Tibial nerve (tissue), 4 donors: ENCODE measurements at regions not wholly inside any gene's neighbourhood (a gene's known extent, or its start where the extent isn't known, plus 50 kb on each side); places are given as distances from the start of the nearest gene placed in this dataset.

Source experiments
- DNase-seq, 2 donors: peaks; one replicate each; pipeline ENCODE4 v3.0.0-alpha.2; 2019; ENCODE audit warnings: low spot score in 2 of 2
- H3K27ac ChIP-seq, 4 donors: fragments of 200-600 bp; sonication (generic) in 3 of 4; one replicate each; pipeline ENCODE4 v1.5.1; 2017 to 2019; ENCODE audit warnings: mild to moderate bottlenecking in 1 of 4
- H3K27me3 ChIP-seq, 2 donors: fragments of 200-600 bp; sonication (generic) in 1 of 2; one replicate each; pipeline versions ENCODE4 v1.5.1 to v1.6.0; 2017 to 2019
- H3K36me3 ChIP-seq, 3 donors: fragments of 200-600 bp; sonication (generic); one replicate each; pipeline ENCODE4 v1.5.1; 2018 to 2019
- H3K4me1 ChIP-seq, 4 donors: fragments of 200-600 bp; sonication (generic) in 3 of 4; one replicate each; pipeline ENCODE4 v1.5.1; 2017 to 2019
- H3K4me3 ChIP-seq, 4 donors: fragments of 200-600 bp; sonication (generic) in 3 of 4; one replicate each; pipeline ENCODE4 v1.5.1; 2017 to 2019; ENCODE audit warnings: mild to moderate bottlenecking in 1 of 4, moderate library complexity in 1 of 4
- H3K9me3 ChIP-seq, 4 donors: fragments of 200-600 bp; sonication (generic) in 3 of 4; one replicate each; pipeline ENCODE4 v1.5.1; 2017 to 2019
- EP300 ChIP-seq, 2 donors: sonication (generic); formaldehyde crosslinking; IDR thresholded peaks; one replicate each; pipeline ENCODE4 v1.6.1; 2017; ENCODE audit warnings: antibody characterized with exemption in 2 of 2, mild to moderate bottlenecking in 1 of 2
- POLR2A ChIP-seq, 2 donors: fragments of 450-650 bp; IDR thresholded peaks; one replicate each; pipeline ENCODE4 v1.6.1; 2017; ENCODE audit warnings: antibody characterized with exemption in 2 of 2, mild to moderate bottlenecking in 2 of 2, moderate library complexity in 2 of 2
- WGBS, 2 donors: methylation state at CpG; one replicate each; pipeline ENCODE4 v1.1.5; 2018; 5-methylcytosine and 5-hydroxymethylcytosine counted together
- TF ChIP-seq, protein P1 (sequence below), 5 experiments: fragments of 200-600 bp in 3 of 5; fragments of 450-650 bp in 2 of 5; sonication (generic) in 3 of 5; IDR thresholded peaks; one replicate each; pipeline ENCODE4 v1.5.1; 2016 to 2019; ENCODE audit warnings: antibody characterized with exemption in 5 of 5, mild to moderate bottlenecking in 3 of 5, moderate library complexity in 2 of 5

DNA sequence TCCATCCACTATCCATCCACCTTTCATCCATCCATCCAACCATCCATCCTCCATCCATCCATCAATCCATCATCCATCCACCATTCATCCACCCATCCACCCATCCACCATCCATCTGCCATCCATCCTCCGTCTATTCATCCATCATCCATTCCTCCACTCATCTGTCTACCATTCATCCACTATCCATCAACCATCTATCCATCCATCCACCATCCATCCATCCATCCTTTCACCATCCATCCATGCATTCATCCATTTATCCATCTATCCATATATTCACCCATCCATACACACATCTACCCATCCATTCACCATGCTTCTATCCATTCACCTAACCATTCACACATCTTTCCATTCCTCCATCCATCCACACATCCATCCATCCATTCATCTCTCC, 207.0 kb upstream of the CDH4 start:
- H3K9me3 ChIP-seq, result peaks cover 0 to 9% (median 0%) of the 10 kb centered on the region in 4 donors
- 95 to 96% methylated on average over 1 of the region's 1 CpG for WGBS, 2 donors
- H3K27me3 ChIP-seq, result no peaks in the 10 kb centered on the region
- H3K4me3 ChIP-seq, result no peak overlapping the region
- DNase-seq, result no peak
- TF ChIP-seq EP300 (IDR thresholded peaks at IDR 0.05) (no peak), POLR2A (IDR thresholded peaks at IDR 0.05) (no peak)
- TF ChIP-seq, protein P1, sequence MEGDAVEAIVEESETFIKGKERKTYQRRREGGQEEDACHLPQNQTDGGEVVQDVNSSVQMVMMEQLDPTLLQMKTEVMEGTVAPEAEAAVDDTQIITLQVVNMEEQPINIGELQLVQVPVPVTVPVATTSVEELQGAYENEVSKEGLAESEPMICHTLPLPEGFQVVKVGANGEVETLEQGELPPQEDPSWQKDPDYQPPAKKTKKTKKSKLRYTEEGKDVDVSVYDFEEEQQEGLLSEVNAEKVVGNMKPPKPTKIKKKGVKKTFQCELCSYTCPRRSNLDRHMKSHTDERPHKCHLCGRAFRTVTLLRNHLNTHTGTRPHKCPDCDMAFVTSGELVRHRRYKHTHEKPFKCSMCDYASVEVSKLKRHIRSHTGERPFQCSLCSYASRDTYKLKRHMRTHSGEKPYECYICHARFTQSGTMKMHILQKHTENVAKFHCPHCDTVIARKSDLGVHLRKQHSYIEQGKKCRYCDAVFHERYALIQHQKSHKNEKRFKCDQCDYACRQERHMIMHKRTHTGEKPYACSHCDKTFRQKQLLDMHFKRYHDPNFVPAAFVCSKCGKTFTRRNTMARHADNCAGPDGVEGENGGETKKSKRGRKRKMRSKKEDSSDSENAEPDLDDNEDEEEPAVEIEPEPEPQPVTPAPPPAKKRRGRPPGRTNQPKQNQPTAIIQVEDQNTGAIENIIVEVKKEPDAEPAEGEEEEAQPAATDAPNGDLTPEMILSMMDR (IDR thresholded peaks at IDR 0.05), result no peak
- H3K36me3 ChIP-seq, result no peaks in the 10 kb centered on the region
- H3K27ac ChIP-seq, result no peak overlapping the region
- H3K4me1 ChIP-seq, result no peaks in the 10 kb centered on the region

DNA sequence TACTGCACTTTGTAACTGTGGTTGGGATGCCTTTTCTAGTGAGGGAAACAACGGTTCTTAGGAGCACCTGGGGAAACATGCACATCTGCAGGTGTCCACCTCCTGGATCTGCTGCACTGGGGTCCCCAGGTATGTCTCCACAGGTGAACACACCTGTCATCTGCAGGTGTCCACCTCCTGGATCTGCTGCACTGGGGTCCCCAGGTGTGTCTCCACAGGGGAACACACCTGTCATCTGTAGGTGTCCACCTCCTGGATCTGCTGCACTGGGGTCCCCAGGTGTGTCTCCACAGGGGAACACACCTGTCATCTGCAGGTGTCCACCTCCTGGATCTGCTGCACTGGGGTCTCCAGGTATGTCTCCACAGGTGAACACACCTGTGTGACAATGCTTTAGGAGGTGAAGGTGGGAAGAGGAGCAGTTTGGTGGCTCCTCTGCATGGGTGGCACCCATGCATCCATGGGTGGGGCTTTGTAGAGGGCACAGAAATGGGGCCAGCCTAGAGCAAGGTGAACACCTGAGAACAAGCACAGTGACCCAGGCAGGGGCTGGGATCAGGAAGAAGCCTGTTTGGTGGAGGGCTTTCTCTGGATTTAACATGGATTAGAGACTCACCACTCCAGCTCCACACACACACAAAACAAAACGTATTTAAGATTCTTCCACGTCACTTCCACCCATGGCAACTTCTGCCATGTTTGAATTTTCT, 206.0 kb upstream of the CDH4 start:
- DNase-seq, result no peak
- TF ChIP-seq EP300 (IDR thresholded peaks at IDR 0.05) (no peak), POLR2A (IDR thresholded peaks at IDR 0.05) (no peak)
- TF ChIP-seq, protein P1 (IDR thresholded peaks at IDR 0.05), result no peak
- Histone ChIP-seq H3K36me3 (no peaks in the 10 kb centered on the region), H3K9me3 (peaks cover 0 to 9% (median 0%) of the 10 kb centered on the region in 4 donors), H3K27me3 (no peaks in the 10 kb centered on the region), H3K4me1 (no peaks in the 10 kb centered on the region), H3K27ac (no peak overlapping the region), H3K4me3 (no peak overlapping the region)
- WGBS, 2 donors, result 71 to 74% methylated on average over 3 of the region's 3 CpGs

DNA sequence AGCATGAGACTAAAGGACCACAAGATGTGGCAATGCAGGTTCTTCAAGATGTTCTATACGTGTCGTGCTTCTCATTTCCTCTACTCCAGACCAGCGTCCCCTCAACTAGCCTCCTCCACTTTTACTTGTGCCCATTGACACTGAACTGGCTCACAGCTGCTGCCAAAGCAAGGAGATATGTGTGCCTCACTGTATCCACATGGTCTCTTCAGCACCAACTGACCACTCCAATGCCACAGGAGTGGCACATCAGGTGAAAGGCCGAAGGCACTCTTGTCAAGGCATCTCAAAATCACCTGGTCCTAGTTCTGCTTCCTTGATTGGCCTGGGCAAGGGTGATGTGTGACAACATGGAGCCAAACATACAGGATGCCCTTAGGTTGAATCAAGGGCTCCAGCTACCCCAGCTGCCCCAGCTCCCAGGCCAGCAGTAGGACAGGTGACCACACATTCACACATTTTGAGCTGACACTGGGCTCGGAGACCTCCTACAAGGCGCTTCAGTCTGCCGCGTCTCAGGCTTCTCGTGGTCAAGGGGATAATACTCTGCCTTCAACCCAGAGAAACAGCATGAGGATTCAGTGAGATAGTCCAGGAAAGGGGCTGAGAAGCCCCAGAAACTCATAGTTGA, 205.2 kb upstream of the CDH4 start:
- DNase-seq, result no peak
- TF ChIP-seq, protein P1 (IDR thresholded peaks at IDR 0.05), result no peak
- TF ChIP-seq POLR2A (IDR thresholded peaks at IDR 0.05), result no peak
- TF ChIP-seq EP300 (IDR thresholded peaks at IDR 0.05), result no peak
- H3K9me3 ChIP-seq, result peaks cover 0 to 9% (median 0%) of the 10 kb centered on the region in 4 donors
- H3K27ac ChIP-seq, result no peak overlapping the region
- H3K36me3 ChIP-seq, result no peaks in the 10 kb centered on the region
- no peaks in the 10 kb centered on the region for H3K4me1 ChIP-seq
- no peak overlapping the region for H3K4me3 ChIP-seq
- no peaks in the 10 kb centered on the region for H3K27me3 ChIP-seq
- 88 to 93% methylated on average over 9 of the region's 9 CpGs for WGBS, 2 donors

DNA sequence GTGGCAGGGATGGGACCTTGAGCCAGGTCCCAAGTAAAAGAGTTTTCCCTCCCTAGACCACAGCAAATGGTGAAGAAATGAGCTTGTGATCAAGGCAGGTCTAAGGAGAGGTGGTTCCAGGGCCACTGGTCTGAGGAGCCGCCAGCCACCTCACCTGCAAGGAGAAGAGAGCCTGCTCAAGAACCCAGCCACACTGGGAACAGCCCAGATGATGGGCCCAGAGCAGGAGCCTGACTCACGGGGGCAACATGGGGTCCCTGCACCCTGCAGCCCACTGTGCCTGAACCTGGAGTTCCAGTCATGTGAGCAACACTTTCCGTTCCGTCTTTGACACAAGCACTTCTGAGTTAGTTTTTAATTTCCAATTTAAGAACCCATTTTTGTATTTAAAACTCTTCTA, 204.5 kb upstream of the CDH4 start:
- H3K27me3 ChIP-seq, result no peaks in the 10 kb centered on the region

DNA sequence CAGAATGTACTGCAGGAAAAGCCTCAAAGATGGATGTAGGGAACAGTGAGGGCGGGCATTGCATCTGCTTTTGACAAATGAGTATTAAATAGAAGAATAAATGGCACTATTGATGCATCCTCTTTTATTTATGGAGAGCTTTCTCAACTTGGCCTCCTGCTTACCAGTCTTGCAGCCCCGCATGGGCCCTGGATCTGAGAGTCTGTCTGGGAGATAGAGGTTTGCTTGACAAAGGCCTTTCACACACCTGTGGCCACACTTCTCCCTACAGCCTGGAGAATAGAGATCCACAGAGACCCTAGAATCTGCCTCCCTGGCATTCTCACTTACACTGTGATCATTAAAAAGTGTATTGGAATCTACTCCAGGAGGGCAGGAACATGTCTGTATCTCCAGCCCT, 203.8 kb upstream of the CDH4 start:
- no peaks in the 10 kb centered on the region for H3K36me3 ChIP-seq

More for the DNA sequence above, 204.5 kb upstream of the CDH4 start:
- Histone ChIP-seq H3K9me3 (peaks cover 0 to 9% (median 0%) of the 10 kb centered on the region in 4 donors), H3K27ac (no peak overlapping the region), H3K36me3 (no peaks in the 10 kb centered on the region), H3K4me1 (no peaks in the 10 kb centered on the region), H3K4me3 (no peak overlapping the region)
- DNase-seq, result no peak
- WGBS, 2 donors, result 89 to 91% methylated on average over 4 of the region's 4 CpGs
- TF ChIP-seq, protein P1 (IDR thresholded peaks at IDR 0.05), result no peak
- TF ChIP-seq EP300 (IDR thresholded peaks at IDR 0.05), result no peak
- TF ChIP-seq POLR2A (IDR thresholded peaks at IDR 0.05), result no peak

More for the DNA sequence above, 203.8 kb upstream of the CDH4 start:
- no peaks in the 10 kb centered on the region for H3K4me1 ChIP-seq
- no peak for DNase-seq
- H3K27ac ChIP-seq, result no peak overlapping the region
- TF ChIP-seq EP300 (IDR thresholded peaks at IDR 0.05), result no peak
- TF ChIP-seq POLR2A (IDR thresholded peaks at IDR 0.05), result no peak
- TF ChIP-seq, protein P1 (IDR thresholded peaks at IDR 0.05), result no peak
- WGBS, 2 donors, result 75 to 93% methylated on average over 2 of the region's 2 CpGs
- H3K4me3 ChIP-seq, result no peak overlapping the region
- peaks cover 0 to 9% (median 0%) of the 10 kb centered on the region in 4 donors for H3K9me3 ChIP-seq
- no peaks in the 10 kb centered on the region for H3K27me3 ChIP-seq
